Brain microvascular endothelial cell (primary cell): ENCODE measurements at regions not wholly inside any gene's neighbourhood (a gene's known extent, or its start where the extent isn't known, plus 50 kb on each side); places are given as distances from the start of the nearest gene placed in this dataset.

Source experiments
- DNase-seq: peaks from one replicate; pipeline ENCODE4 v3.0.0-alpha.2; 2020
- H3K27ac ChIP-seq: fragments of 250-450 bp; sonication (Bioruptor Pico); 2 replicates; pipeline ENCODE4 v1.5.1; 2020; ENCODE audit warnings: mild to moderate bottlenecking, moderate library complexity
- H3K27me3 ChIP-seq: fragments of 250-450 bp; sonication (Bioruptor Pico); replicated peaks from 2 replicates; pipeline ENCODE4 v1.5.1; 2020; ENCODE audit warnings: mild to moderate bottlenecking
- H3K36me3 ChIP-seq: fragments of 250-450 bp; sonication (Bioruptor Pico); replicated peaks from 2 replicates; pipeline ENCODE4 v1.5.1; 2020; ENCODE audit warnings: mild to moderate bottlenecking
- H3K4me3 ChIP-seq: 2 replicates; pipeline ENCODE4 v1.5.1; 2011; ENCODE audit warnings: low read depth, mild to moderate bottlenecking, control low read depth, low read length, moderate library complexity
- CTCF ChIP-seq: IDR thresholded peaks from 2 replicates; pipeline ENCODE4 v1.5.1; 2011; ENCODE audit warnings: low read depth, mild to moderate bottlenecking, moderate library complexity, low read length, control low read depth, inconsistent platforms; ENCODE audit errors: missing control alignments
- in situ Hi-C: cut with HindIII; loops from 2 replicates; pipeline ENCODE4 v1.10.0; 2017; ENCODE audit warnings: low sequenced_read_pairs, low pct_ligation_motif_present

GRCh38 chr22:34592123-34592740, 473.7 kb upstream of the ISX start:
- H3K27ac ChIP-seq: no peak overlapping the region
- H3K4me3 ChIP-seq: no peak overlapping the region
- H3K27me3 ChIP-seq: no peaks in the 10 kb centered on the region
- in situ Hi-C loops: no loop called here
- TF ChIP-seq CTCF: no peak
- no peak for DNase-seq
- no peaks in the 10 kb centered on the region for H3K36me3 ChIP-seq

- no peaks in the 10 kb centered on the region for H3K36me3 ChIP-seq
- no peak for DNase-seq
- in situ Hi-C loops: no loop called here
- H3K4me3 ChIP-seq: no peak overlapping the region
- H3K27ac ChIP-seq: no peak overlapping the region
- no peak for TF ChIP-seq CTCF
- H3K27me3 ChIP-seq: no peaks in the 10 kb centered on the region
Observed at GRCh38 chr22:34599567-34599966, 466.4 kb upstream of the ISX start.

GRCh38 chr22:34604312-34604711, 461.6 kb upstream of the ISX start:
- H3K36me3 ChIP-seq: no peaks in the 10 kb centered on the region
- H3K4me3 ChIP-seq: no peak overlapping the region
- DNase-seq: no peak
- H3K27me3 ChIP-seq: no peaks in the 10 kb centered on the region
- in situ Hi-C loops: no loop called here
- TF ChIP-seq CTCF: no peak
- H3K27ac ChIP-seq: no peak overlapping the region

- no peak for DNase-seq
- TF ChIP-seq CTCF: no peak
- H3K36me3 ChIP-seq: no peaks in the 10 kb centered on the region
- in situ Hi-C loops: no loop called here
- H3K27me3 ChIP-seq: no peaks in the 10 kb centered on the region
- H3K27ac ChIP-seq: no peak overlapping the region
- H3K4me3 ChIP-seq: no peak overlapping the region
Observed at GRCh38 chr22:34608106-34608505, 457.9 kb upstream of the ISX start.

GRCh38 chr22:34608540-34609115, 457.3 kb upstream of the ISX start:
- TF ChIP-seq CTCF: no peak
- Histone ChIP-seq H3K4me3 (no peak overlapping the region), H3K27ac (no peak overlapping the region), H3K36me3 (no peaks in the 10 kb centered on the region), H3K27me3 (no peaks in the 10 kb centered on the region)
- in situ Hi-C loops: no loop called here
- no peak for DNase-seq

GRCh38 chr22:34609646-34610045, 456.3 kb upstream of the ISX start:
- no peak for TF ChIP-seq CTCF
- no peak overlapping the region for H3K4me3 ChIP-seq
- no peak for DNase-seq
- no peaks in the 10 kb centered on the region for H3K27me3 ChIP-seq
- H3K27ac ChIP-seq: no peak overlapping the region
- in situ Hi-C loops: no loop called here
- no peaks in the 10 kb centered on the region for H3K36me3 ChIP-seq
